SH-SY5Y (cell line): ENCODE measurements at regions not wholly inside any gene's neighbourhood (a gene's known extent, or its start where the extent isn't known, plus 50 kb on each side); places are given as distances from the start of the nearest gene placed in this dataset.

Source experiments
- GATA2 ChIP-seq: IDR thresholded peaks from 2 replicates; pipeline ENCODE4 v1.6.1; 2011; ENCODE audit warnings: mild to moderate bottlenecking, low read depth, low read length
- GATA3 ChIP-seq: IDR thresholded peaks from 2 replicates; pipeline ENCODE4 v1.6.1; 2011; ENCODE audit warnings: low read depth, mild to moderate bottlenecking, low read length, moderate library complexity

GRCh38 chr2:220811952-220812570 lies 760.0 kb downstream of the EPHA4 start:
- no peak for TF ChIP-seq GATA3
- no peak for TF ChIP-seq GATA2
